Ectodermal cell (in vitro differentiated cells): ENCODE measurements at regions not wholly inside any gene's neighbourhood (a gene's known extent, or its start where the extent isn't known, plus 50 kb on each side); places are given as distances from the start of the nearest gene placed in this dataset.
"Not testable (repeated sequence)": the region's sequence is repeated elsewhere in the genome, so short reads cannot be mapped to it uniquely, and the experiment has no call there.

Experiments
- H3K27ac ChIP-seq: 2 replicates; pipeline ENCODE4 v1.7.0; 2013; ENCODE audit warnings: mild to moderate bottlenecking, low read depth, low read length; ENCODE audit not compliant: insufficient read depth, poor library complexity, severe bottlenecking
- H3K27me3 ChIP-seq: 2 replicates; pipeline ENCODE4 v1.7.0; 2013; ENCODE audit warnings: mild to moderate bottlenecking, low read length; ENCODE audit not compliant: insufficient read depth, control insufficient read depth, poor library complexity, severe bottlenecking
- H3K36me3 ChIP-seq: one replicate; pipeline ENCODE4 v1.7.0; 2013; ENCODE audit warnings: low read length; ENCODE audit not compliant: control insufficient read depth, insufficient read depth
- H3K4me1 ChIP-seq: one replicate; pipeline ENCODE4 v1.7.0; 2013; ENCODE audit warnings: low read length; ENCODE audit not compliant: control insufficient read depth, insufficient read depth
- H3K4me3 ChIP-seq: 2 replicates; pipeline ENCODE4 v1.7.0; 2013; ENCODE audit warnings: low read depth, low read length, control low read depth; ENCODE audit not compliant: insufficient read depth
- H3K9me3 ChIP-seq: 2 replicates; pipeline ENCODE4 v1.7.0; 2013; ENCODE audit warnings: mild to moderate bottlenecking, low read length, moderate library complexity; ENCODE audit not compliant: control insufficient read depth
- WGBS, 2 experiments: methylation state at CpG; one replicate each; pipeline ENCODE4 v1.1.7; 2013; ENCODE audit warnings: missing lambda C conversion rate in 2 of 2; 5-methylcytosine and 5-hydroxymethylcytosine counted together

- 90 to 94% methylated on average over 9 to 10 of the region's 10 CpGs for WGBS, 2 experiments
- H3K36me3 ChIP-seq, result no peaks in the 10 kb centered on the region
Measured at GRCh38 chr13:40350283-40350992, 316.0 kb downstream of the FOXO1 start.

GRCh38 chr13:40351537-40352379 lies 314.7 kb downstream of the FOXO1 start:
- no peaks in the 10 kb centered on the region for H3K4me1 ChIP-seq
- H3K27me3 ChIP-seq, result no peaks in the 10 kb centered on the region
- H3K36me3 ChIP-seq, result no peaks in the 10 kb centered on the region
- H3K9me3 ChIP-seq, result no peaks in the 10 kb centered on the region
- H3K4me3 ChIP-seq, result no peak overlapping the region
- H3K27ac ChIP-seq, result no peak overlapping the region
- 86 to 87% methylated on average over 9 of the region's 9 CpGs for WGBS, 2 experiments

More at GRCh38 chr13:40350283-40350992, 316.0 kb downstream of the FOXO1 start:
- no peaks in the 10 kb centered on the region for H3K9me3 ChIP-seq
- no peak overlapping the region for H3K4me3 ChIP-seq
- peaks cover 9% of the 10 kb centered on the region for H3K4me1 ChIP-seq
- H3K27me3 ChIP-seq, result no peaks in the 10 kb centered on the region
- H3K27ac ChIP-seq, result no peak overlapping the region

- Histone ChIP-seq H3K27ac (no peak overlapping the region), H3K9me3 (no peaks in the 10 kb centered on the region), H3K36me3 (no peaks in the 10 kb centered on the region), H3K27me3 (no peaks in the 10 kb centered on the region), H3K4me1 (no peaks in the 10 kb centered on the region), H3K4me3 (no peak overlapping the region)
- WGBS, 2 experiments, result 85 to 88% methylated on average over 9 of the region's 9 CpGs
Measured at GRCh38 chr13:40352380-40352778, 314.1 kb downstream of the FOXO1 start.

GRCh38 chr13:40352802-40353562 lies 313.5 kb downstream of the FOXO1 start:
- Histone ChIP-seq H3K4me1 (no peaks in the 10 kb centered on the region), H3K27me3 (no peaks in the 10 kb centered on the region), H3K27ac (no peak overlapping the region), H3K4me3 (no peak overlapping the region), H3K36me3 (no peaks in the 10 kb centered on the region), H3K9me3 (no peaks in the 10 kb centered on the region)
- whole genome bisulfite sequencing, 2 experiments, result 85 to 90% methylated on average over 6 of the region's 6 CpGs

- Histone ChIP-seq H3K36me3 (no peaks in the 10 kb centered on the region), H3K27me3 (no peaks in the 10 kb centered on the region), H3K9me3 (no peaks in the 10 kb centered on the region), H3K27ac (no peak overlapping the region), H3K4me1 (no peaks in the 10 kb centered on the region), H3K4me3 (no peak overlapping the region)
- WGBS, 2 experiments, result 93% methylated on average over 6 of the region's 6 CpGs
Measured at GRCh38 chr13:40355126-40355724, 311.2 kb downstream of the FOXO1 start.

- Histone ChIP-seq H3K27me3 (no peaks in the 10 kb centered on the region), H3K4me1 (no peaks in the 10 kb centered on the region), H3K36me3 (no peaks in the 10 kb centered on the region), H3K9me3 (no peaks in the 10 kb centered on the region), H3K4me3 (no peak overlapping the region), H3K27ac (no peak overlapping the region)
- 84 to 88% methylated on average over 6 of the region's 6 CpGs for WGBS, 2 experiments
Measured at GRCh38 chr13:40356011-40356410, 310.4 kb downstream of the FOXO1 start.

GRCh38 chr13:40356458-40356857 lies 310.0 kb downstream of the FOXO1 start:
- 29 to 32% methylated on average over 21 to 22 of the region's 22 CpGs for WGBS, 2 experiments
- not testable (repeated sequence) for H3K27ac ChIP-seq, H3K27me3 ChIP-seq, H3K9me3 ChIP-seq, H3K4me3 ChIP-seq, H3K4me1 ChIP-seq, H3K36me3 ChIP-seq

- H3K27me3 ChIP-seq, result no peaks in the 10 kb centered on the region
- H3K36me3 ChIP-seq, result no peaks in the 10 kb centered on the region
- no peak overlapping the region for H3K4me3 ChIP-seq
- H3K4me1 ChIP-seq, result no peaks in the 10 kb centered on the region
- H3K9me3 ChIP-seq, result no peaks in the 10 kb centered on the region
- H3K27ac ChIP-seq, result no peak overlapping the region
- WGBS, 2 experiments, result 94% methylated on average over 5 of the region's 5 CpGs
Measured at GRCh38 chr13:40362502-40362901, 303.9 kb downstream of the FOXO1 start.

- no peak overlapping the region for H3K27ac ChIP-seq
- H3K4me3 ChIP-seq, result no peak overlapping the region
- WGBS, 2 experiments, result 83 to 87% methylated on average over 1 of the region's 1 CpG
- no peaks in the 10 kb centered on the region for H3K27me3 ChIP-seq
- no peaks in the 10 kb centered on the region for H3K4me1 ChIP-seq
- H3K9me3 ChIP-seq, result no peaks in the 10 kb centered on the region
- no peaks in the 10 kb centered on the region for H3K36me3 ChIP-seq
Measured at GRCh38 chr13:40363653-40364052, 302.8 kb downstream of the FOXO1 start.
